C4-2B (cell line): ENCODE measurements at regions not wholly inside any gene's neighbourhood (a gene's known extent, or its start where the extent isn't known, plus 50 kb on each side); places are given as distances from the start of the nearest gene placed in this dataset.

Experiments used
- CTCF ChIP-seq: fragments of 450-650 bp; conservative IDR thresholded peaks from 2 replicates; pipeline ENCODE4 v1.5.1; 2017; ENCODE audit warnings: mild to moderate bottlenecking
- ZFX ChIP-seq: fragments of 450-650 bp; IDR thresholded peaks from 2 replicates; pipeline ENCODE4 v1.6.1; 2017

GRCh38 chr2:189391201-189391600, 50.1 kb upstream of the WDR75 start:
- TF ChIP-seq CTCF: no peak
- no peak for TF ChIP-seq ZFX
